GM18511 (cell line): ENCODE measurements at regions not wholly inside any gene's neighbourhood (a gene's known extent, or its start where the extent isn't known, plus 50 kb on each side); places are given as distances from the start of the nearest gene placed in this dataset.

Experiments
- ATAC-seq: cut with Tn5 transposase; IDR thresholded peaks from one replicate; pipeline ENCODE4 v1.9.1; 2021; ENCODE audit warnings: mild to moderate bottlenecking, moderate library complexity; ENCODE audit not compliant: unreplicated experiment

DNA sequence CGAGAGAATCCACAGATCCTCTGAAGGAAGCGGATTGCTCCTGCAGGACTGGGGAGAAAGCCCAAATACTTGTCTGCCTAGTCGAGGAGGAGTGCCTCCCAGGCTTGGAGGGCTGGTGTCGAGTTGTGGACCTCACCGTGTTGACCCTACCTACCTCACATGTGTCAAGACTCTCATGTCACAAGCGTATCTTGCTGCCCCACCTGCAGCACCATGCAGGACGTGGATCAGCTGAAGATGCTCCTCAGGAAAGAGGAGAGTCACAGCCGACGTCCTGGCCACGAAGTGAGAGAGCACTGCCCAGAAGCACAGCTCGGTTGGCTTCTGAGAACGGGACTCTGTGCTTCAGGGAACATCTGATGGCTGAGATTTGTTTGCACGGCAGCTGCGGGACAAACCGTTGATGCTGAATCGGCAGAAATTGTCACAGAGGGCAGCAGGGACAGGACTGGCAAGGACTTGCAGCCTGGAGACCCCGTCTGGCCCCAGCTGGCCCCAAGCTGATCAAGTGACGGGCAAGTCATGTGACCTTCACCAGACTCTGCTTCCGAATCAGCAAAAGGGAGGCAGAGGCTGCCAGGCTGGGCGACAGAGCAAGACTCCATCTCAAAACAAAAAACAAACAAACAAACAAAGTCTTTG lies 119.1 kb upstream of the ITGA1 start:
- no peak for ATAC-seq

DNA sequence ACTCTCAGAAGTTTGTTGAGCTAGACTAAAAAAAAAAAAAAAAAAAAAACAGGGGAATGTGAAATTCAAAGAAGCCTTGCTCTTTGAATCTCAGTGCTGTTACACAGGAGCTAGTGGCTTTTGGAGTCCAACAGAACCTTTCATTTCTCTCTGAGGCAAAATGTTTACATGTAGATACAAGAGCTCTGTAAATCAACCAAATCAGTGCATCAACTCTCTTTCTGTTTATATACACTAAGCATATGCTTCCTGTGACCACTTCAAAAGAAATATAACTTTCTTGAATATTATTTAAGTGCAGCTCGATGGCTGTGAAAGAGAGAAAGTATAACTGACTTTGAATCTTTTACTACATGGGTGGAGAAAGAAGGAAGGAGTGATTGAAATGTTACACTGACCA lies 115.3 kb upstream of the ITGA1 start:
- ATAC-seq: no peak

DNA sequence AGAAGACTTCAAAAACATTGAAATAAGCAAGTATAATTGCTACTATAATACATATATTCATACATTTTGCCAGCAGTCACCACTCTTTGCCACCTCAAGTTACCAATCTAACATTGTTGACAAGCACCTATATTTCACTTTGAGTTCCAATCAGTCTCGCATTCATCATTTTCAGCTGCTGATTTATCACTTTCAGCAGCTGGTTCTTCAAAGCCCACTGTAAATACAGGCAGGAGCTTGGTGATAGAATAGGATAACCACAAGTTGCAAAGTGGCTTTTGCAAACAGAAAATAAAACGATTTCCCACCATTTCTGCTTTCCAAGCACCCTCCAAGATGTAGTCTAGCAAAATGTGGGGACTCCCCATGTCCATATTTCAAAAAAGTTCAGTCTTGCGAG lies 114.2 kb upstream of the ITGA1 start:
- no peak for ATAC-seq

DNA sequence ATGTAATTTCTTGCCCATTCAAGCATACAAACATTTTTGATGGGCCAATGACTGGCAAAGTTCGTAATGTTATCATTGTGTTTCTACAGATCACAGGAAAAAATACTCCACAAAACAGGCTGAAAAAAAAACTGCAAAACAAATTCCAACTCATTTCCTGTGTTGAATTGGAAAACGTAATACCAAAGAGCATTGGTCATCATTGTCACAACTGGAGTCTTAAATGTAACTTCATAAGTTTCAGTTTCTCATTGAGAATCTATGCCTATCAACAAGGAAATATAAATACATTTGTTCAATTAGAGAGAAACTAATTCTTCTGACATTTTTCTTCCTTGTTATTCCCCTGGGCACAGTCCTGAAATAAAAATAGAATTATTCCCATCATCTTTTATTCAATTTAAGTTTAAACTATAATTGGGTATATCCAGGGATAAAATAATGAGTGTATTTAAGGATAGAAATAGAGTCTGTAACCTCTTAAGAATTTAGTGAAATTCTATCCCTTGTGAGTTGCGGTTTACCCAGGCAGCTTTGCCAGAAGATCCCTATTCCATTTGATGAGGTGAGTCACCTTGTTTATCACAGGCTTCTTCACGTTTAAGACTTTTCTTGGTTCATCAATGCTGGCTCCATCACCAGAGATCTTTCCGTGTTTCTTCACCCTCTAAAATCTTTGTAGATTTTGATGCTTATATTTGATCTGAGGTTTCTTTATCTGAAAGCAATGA lies 112.7 kb upstream of the ITGA1 start:
- no peak for ATAC-seq

DNA sequence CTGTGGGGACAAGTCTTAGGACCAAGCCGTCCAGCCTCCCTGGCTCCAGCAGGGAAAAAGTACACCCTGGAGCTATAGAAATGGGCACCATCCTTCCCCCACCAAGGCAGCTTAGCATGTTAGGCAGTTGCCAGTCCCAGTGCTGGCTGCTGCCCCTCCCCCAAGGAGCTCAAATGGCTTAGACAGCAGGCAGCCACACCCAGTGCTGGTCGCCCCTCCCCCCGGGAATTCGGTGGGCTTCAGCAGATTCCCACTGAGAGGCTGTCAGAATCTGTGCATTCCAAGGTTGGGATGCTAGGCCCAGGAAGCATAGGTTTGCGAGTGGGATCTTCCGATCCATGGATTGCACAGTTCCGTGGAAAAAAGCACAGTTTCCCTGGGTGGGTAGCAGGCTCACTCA lies 105.2 kb upstream of the ITGA1 start:
- no peak for ATAC-seq

DNA sequence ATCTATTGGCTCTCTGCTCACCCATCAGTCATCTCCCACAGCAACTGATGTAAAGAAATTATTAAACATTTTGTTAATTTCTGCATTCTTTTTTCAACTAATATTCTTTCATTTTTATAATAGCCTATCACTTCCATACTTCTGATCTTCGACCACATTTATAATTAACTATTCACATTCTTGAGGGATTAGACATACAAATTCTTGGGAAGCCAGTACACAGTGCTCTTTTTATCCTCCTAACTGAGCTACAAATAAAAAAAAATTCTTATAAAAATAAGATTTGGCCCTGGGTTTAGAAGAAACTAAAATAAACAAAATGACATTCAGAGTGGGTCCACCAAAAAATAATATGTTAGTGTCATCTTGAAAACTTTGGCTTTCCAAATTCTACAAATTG lies 103.7 kb upstream of the ITGA1 start:
- no peak for ATAC-seq

DNA sequence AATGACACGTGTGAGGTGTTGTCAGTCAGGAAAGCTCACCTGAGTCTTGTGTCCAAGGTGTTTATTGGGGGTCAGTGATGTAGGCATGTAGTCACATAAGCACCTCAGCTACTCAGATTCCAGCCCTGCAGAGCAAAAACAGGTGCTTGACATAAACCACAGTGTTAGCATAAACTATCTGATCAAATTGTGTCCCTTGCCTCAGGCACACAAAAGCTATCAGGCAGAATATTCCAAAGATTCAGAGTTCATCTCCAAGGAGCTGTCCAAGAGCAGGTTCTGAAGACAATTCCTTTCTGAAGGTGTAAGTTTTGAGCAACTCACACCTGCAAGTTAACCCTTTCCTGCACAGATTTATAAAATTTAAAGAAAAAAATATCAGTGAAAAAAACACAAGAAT lies 102.2 kb upstream of the ITGA1 start:
- ATAC-seq: no peak

DNA sequence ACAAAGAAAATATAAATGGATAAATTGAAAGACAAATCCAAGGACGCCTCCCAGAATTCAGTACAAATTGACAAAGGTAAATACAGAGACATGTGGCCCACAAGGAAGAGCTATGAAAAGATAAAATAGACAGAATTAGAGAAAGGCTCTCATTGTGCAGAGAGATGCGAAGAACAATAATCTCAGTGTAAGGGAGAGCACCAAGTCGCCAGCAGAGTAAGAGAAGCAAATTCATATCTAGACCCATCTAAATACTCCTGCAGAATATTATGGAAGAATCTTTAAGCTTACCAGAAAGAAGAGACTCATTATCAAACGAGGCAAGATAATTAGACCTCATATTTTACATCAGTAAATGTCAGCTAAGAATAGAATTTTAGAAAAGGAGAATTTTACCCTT lies 101.7 kb upstream of the ITGA1 start:
- ATAC-seq: no peak

DNA sequence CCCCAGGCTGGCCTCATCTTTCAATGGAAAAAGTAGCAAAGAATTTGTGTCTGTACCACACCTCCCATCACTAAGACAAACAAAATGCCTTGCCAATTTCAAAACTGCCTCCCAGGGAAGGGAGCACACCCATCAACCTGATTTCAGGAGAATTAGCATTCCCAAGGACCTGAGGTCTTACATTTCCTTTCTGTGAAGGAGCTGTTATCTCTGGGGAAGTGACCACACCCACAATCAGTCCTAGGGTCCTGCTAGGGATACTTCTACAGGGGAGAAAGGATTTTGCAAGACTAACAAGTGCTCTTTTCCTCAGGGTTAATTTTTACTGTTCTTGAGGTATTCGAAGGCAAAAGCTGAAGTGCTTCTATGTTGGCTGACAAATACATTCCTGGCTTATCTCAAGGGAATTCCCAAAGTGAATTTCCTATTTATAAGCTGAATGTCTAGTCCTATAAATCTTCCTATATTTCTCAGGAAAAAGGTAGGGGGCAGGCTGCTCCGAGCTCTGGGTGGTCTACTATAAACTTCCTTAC lies 97.4 kb upstream of the ITGA1 start:
- no peak for ATAC-seq

DNA sequence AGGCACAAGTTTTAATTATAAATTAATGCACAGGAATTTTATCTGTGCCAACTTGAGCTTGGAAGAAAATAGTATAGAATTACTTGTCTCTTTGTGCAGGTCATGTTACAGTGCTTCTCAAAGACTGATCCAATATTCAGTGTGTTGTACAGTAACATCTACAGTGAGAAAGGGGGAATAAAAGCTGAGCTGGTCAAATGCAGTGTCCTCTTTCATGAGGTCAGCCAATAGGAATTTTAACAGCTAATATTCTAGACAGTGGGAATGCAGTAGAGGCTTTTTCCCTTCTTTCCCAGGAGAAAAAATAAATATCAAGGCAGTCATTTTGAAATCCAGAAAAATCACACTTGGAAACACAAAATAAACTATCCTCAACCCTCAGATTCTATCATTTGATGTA lies 95.7 kb upstream of the ITGA1 start:
- no peak for ATAC-seq

DNA sequence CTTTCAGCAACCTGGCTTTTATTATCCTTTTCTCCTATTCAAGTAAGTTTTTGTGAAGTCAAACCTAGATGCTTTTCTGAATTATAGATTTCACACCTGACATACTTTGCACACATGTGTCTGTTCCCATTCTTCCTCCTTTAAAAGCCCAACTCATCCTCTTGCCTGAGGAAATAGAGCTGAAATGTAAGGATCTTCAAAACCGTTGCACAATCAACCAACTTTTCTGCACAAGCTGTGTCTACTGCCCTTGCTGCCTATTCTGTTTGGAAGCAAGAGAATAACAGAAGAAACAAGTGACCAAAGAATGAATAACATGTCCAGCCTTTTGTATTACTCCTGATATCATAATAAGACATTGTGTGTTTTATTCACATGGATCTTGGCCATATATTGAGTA lies 95.1 kb upstream of the ITGA1 start:
- no peak for ATAC-seq

DNA sequence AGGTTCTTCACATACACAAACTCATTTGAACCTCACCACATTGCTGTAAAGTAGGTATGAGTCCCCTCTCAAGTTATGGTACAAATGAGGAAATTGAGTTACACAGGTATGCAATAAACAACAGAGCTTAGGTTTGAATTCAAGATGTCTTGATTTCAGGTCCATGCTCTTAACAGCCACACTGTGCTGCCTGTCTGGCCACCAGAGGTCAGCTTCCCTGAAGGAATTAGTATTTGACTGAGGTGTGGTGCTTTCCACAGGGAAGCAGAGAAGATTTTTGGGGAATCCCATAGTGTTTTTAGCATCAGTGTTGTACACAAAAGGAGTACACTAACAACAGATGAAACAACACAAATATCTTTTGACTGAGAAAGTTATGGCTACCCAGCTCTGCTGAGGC lies 94.4 kb upstream of the ITGA1 start:
- peak; percentile 76 for ATAC-seq

DNA sequence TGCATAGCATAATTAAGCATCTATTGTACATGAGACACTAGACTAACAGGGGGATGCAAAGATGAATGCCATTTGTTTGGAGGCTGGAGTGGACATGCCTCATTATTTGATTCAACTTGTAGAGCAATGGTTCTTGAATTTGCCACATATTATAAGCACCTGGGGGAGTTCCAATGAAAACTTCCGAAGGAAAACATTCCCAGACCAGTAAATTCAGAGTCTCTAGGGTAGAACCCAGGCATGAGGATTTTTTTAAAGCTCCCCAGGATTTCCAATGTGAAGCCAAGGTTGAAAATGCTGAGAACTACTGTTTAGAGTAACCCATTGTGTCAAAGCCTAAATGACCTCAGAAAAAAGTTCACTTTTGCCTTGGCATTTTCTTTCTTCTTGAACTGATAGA lies 93.9 kb upstream of the ITGA1 start:
- no peak for ATAC-seq

DNA sequence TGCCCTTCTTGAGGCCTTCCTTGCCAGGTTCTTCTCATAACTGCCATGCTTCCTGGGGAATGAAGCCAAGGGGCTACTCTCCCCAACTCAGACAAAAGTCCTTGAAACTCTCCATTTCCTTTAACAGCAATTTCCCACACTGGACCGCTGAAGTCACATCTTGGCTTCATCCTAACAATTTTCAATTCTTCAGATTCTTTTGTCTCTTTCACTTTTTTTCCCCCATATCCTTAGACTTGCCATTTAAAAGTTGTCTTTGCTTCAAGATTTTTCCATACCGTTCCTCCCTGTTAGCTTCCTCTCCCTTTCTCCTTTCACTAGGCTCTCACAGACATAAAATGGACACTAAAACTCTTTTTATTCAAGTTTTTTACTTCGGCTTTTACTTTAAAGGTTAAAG lies 93.1 kb upstream of the ITGA1 start:
- no peak for ATAC-seq

DNA sequence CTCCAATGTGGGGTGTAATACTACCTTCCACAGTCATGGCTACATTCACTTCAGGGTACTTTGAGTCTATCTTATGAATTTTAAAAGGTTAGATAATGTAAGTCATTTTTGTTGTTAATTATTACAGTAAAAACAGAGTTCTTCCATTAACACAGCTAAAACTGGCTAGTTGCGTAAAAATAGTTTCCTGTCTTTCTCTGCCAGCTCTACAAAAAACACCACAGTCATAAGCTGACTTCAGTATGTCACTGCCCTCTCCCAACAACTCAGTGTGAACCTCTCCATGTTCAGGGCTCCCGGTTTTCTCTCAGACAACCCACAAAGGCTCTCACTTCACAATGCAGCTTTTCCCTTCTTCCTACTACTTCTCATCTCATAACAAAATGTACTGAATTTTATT lies 84.8 kb upstream of the ITGA1 start:
- no peak for ATAC-seq

DNA sequence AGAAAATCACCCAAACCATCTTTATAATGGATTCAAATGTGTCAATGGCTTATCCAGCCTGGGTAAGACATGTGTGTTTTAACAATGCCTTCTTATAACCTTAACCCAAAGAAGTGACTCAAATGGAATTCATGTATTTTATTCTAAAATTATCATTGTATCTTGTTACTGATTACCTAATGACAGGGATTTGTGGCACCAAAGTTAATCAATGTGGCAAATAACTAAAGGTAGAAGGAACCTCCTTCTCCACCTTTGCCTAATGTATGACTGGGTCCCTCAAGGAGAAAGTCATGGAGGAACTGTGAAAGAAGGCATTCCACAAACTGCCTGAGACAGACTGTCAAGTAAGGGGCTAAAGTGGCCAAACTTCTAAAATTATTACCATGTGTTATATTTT lies 84.4 kb upstream of the ITGA1 start:
- no peak for ATAC-seq

DNA sequence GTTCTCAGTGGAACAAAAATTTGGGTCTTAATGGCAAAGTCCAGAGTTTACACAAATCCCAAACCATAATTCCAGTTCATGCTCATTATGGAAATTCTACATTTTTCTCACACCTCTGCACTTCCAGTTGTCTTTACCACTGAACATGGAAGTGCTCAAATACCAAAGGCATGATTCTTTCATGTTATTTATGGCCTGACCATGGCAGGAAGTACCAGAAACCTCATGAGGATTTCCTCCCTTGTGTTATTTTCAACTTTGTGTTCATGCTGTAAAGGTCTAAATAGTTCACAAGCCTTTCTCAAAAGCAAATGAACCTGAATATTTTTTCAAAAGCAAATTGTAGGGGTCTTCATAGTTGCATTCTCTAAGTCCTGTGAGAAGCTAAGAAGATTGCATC lies 82.0 kb upstream of the ITGA1 start:
- no peak for ATAC-seq

DNA sequence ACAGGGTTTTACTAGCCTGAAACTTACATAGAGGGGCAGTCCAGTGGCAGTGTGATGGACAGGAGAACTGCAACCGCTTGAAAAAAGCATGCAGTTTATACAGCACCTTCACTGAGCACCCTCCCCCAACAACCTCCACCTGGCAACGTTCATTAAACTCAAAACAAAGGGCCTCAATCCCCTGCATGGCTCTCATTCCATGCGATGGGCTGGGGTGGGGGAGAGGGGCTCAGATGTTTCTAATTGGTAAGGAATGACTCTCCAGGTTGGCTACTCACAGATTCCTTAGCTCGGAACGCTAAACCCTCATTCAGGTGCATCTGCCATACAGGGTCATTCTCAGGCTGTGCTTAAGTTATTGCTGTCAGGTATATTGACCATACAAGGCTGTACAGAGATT lies 80.9 kb upstream of the ITGA1 start:
- ATAC-seq: no peak

DNA sequence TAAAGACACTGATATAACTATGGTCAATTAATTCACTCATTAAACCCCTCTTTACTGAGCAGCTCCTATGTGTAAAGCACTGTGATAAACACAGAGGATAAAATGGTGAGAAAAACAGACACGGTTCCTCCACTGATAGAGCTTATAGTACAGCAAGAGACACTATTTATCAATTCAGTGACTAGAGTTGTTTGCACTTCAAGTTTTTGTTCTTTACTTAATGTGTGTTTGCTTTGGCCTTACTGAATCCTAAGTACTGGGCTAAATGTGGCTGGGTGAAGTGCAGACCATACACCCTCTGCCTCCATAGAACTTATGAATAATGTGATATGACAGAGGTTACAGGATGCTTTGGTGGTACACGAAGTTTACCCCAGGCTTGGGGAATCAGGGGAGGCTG lies 80.1 kb upstream of the ITGA1 start:
- ATAC-seq: no peak

DNA sequence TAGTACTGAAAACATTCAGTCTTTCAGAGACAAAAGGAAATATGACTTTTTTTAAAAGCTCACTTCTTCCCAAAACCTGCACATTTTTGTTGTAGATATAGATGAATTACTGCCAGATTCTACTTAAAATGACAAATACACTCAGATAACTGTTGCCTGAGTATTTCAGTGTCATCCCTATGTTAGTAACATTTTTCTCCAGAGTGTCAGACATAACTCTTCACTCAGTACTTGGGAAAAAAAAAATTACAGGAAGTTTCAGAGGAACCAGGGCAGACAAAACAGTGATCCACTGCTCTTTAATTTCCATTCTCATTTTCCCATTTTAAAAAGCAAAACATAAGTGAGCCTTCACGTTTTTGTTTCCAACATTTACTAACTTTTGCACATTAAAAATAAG lies 79.3 kb upstream of the ITGA1 start:
- ATAC-seq: no peak

DNA sequence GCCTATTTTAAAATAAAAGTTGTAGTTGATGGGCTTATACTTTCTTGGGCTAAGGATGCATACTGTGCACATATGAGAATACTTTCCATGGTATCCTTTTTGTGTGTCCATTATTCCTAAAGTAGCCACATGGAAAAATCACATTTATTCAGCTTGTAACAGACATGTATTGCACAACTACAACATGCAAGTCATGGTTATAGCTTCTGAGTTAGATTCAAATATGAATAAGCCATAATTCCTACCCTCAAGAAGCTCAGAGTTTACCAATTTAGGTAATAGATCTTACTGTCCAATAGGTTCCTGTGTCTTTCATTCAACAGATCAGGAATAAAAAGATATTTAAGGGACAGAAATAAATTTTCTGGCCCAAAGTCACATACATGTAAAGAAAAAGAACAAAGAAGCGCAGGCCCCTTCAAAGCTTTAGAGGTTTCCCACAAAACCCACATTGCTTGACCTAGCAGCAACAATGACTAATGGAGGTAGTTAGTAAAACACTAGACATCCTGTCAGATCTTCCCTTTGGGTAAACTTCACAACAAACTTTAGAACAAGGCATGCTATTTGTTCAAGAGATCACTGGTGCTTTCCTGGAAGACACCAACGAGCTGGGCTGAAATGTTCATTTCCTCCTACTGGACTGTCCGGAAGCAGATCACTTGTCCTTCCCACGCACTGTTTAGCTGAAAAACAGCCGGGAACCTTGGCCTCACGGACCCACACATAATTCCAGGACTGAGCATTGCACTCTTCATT lies 78.4 kb upstream of the ITGA1 start:
- ATAC-seq: peak; percentile 79
